ENCODE measurements at regions not wholly inside any gene's neighbourhood (a gene's known extent, or its start where the extent isn't known, plus 50 kb on each side); places are given as distances from the start of the nearest gene placed in this dataset.

- TF ChIP-seq, protein P1, sequence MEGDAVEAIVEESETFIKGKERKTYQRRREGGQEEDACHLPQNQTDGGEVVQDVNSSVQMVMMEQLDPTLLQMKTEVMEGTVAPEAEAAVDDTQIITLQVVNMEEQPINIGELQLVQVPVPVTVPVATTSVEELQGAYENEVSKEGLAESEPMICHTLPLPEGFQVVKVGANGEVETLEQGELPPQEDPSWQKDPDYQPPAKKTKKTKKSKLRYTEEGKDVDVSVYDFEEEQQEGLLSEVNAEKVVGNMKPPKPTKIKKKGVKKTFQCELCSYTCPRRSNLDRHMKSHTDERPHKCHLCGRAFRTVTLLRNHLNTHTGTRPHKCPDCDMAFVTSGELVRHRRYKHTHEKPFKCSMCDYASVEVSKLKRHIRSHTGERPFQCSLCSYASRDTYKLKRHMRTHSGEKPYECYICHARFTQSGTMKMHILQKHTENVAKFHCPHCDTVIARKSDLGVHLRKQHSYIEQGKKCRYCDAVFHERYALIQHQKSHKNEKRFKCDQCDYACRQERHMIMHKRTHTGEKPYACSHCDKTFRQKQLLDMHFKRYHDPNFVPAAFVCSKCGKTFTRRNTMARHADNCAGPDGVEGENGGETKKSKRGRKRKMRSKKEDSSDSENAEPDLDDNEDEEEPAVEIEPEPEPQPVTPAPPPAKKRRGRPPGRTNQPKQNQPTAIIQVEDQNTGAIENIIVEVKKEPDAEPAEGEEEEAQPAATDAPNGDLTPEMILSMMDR (IDR thresholded peaks at IDR 0.05; ENCODE audit: control insufficient read depth, insufficient read depth, low read depth, low read length, missing control alignments), result no peak
- no peak for DNase-seq (ENCODE audit: low read depth)
- H3K4me3 ChIP-seq (ENCODE audit: control insufficient read depth, low read depth, low read length), result no peak overlapping the region
These were observed 103.5 kb downstream of the FOXG1 start for GRCh38 chr14:28870033-28870564.

GRCh38 chr14:28875934-28876571 lies 109.5 kb downstream of the FOXG1 start:
- no peak for DNase-seq (ENCODE audit: low read depth)
- TF ChIP-seq, protein P1 (IDR thresholded peaks at IDR 0.05; ENCODE audit: control insufficient read depth, insufficient read depth, low read depth, low read length, missing control alignments), result no peak
- no peak overlapping the region for H3K4me3 ChIP-seq (ENCODE audit: control insufficient read depth, low read depth, low read length)

GRCh38 chr14:28876572-28876945 lies 110.0 kb downstream of the FOXG1 start:
- H3K4me3 ChIP-seq (ENCODE audit: control insufficient read depth, low read depth, low read length), result no peak overlapping the region
- DNase-seq (ENCODE audit: low read depth), result no peak
- TF ChIP-seq, protein P1 (IDR thresholded peaks at IDR 0.05; ENCODE audit: control insufficient read depth, insufficient read depth, low read depth, low read length, missing control alignments), result no peak

GRCh38 chr14:28877923-28878322 lies 111.3 kb downstream of the FOXG1 start:
- DNase-seq (ENCODE audit: low read depth), result no peak
- TF ChIP-seq, protein P1 (IDR thresholded peaks at IDR 0.05; ENCODE audit: control insufficient read depth, insufficient read depth, low read depth, low read length, missing control alignments), result no peak
- H3K4me3 ChIP-seq (ENCODE audit: control insufficient read depth, low read depth, low read length), result no peak overlapping the region

GRCh38 chr14:28879573-28879996 lies 113.0 kb downstream of the FOXG1 start:
- no peak overlapping the region for H3K4me3 ChIP-seq (ENCODE audit: control insufficient read depth, low read depth, low read length)
- no peak for DNase-seq (ENCODE audit: low read depth)
- TF ChIP-seq, protein P1 (IDR thresholded peaks at IDR 0.05; ENCODE audit: control insufficient read depth, insufficient read depth, low read depth, low read length, missing control alignments), result no peak

GRCh38 chr14:28886940-28887339 lies 120.4 kb downstream of the FOXG1 start:
- H3K4me3 ChIP-seq (ENCODE audit: control insufficient read depth, low read depth, low read length), result no peak overlapping the region
- TF ChIP-seq, protein P1 (IDR thresholded peaks at IDR 0.05; ENCODE audit: control insufficient read depth, insufficient read depth, low read depth, low read length, missing control alignments), result no peak
- no peak for DNase-seq (ENCODE audit: low read depth)
